Transverse colon (tissue), 4 donors: ENCODE measurements at regions not wholly inside any gene's neighbourhood (a gene's known extent, or its start where the extent isn't known, plus 50 kb on each side); places are given as distances from the start of the nearest gene placed in this dataset.

Experiments
- DNase-seq: peaks from one replicate; pipeline ENCODE4 v3.0.0-alpha.2; 2019
- H3K27ac ChIP-seq, 4 donors: fragments of 200-600 bp; sonication (generic); 2 replicates each; pipeline ENCODE4 v1.5.1; 2016 to 2018; ENCODE audit warnings: inconsistent platforms in 4 of 4
- H3K27me3 ChIP-seq: fragments of 200-600 bp; sonication (generic); 2 replicates; pipeline ENCODE4 v1.5.1; 2017; ENCODE audit warnings: inconsistent platforms
- H3K36me3 ChIP-seq, 4 donors: fragments of 200-600 bp; sonication (generic); 2 replicates each; pipeline ENCODE4 v1.5.1; 2017 to 2019; ENCODE audit warnings: inconsistent platforms in 4 of 4
- H3K4me1 ChIP-seq, 4 donors: fragments of 200-600 bp; sonication (generic); 2 replicates each; pipeline ENCODE4 v1.5.1; 2017 to 2020; ENCODE audit warnings: inconsistent platforms in 4 of 4
- H3K4me3 ChIP-seq, 4 donors: fragments of 200-600 bp; sonication (generic); 1 replicate in 1 of 4; 2 replicates in 3 of 4; pipeline versions ENCODE4 v1.5.1 to v1.6.1; 2017 to 2019; ENCODE audit warnings: inconsistent platforms in 4 of 4
- H3K9me3 ChIP-seq, 2 donors: fragments of 200-600 bp; sonication (generic); 2 replicates each; pipeline ENCODE4 v1.5.1; 2017 to 2019; ENCODE audit warnings: inconsistent platforms in 2 of 2
- CTCF ChIP-seq, 5 experiments: fragments of 200-600 bp in 3 of 5; fragments of 450-650 bp in 2 of 5; sonication (generic) in 3 of 5; IDR thresholded peaks; 1 replicate in 2 of 5; 2 replicates in 3 of 5; pipeline ENCODE4 v1.5.1; 2016 to 2017; ENCODE audit warnings: antibody characterized with exemption in 5 of 5, inconsistent platforms in 3 of 5, mild to moderate bottlenecking in 2 of 5, moderate library complexity in 1 of 5
- EP300 ChIP-seq: sonication (generic); formaldehyde crosslinking; IDR thresholded peaks from one replicate; pipeline ENCODE4 v1.6.1; 2017; ENCODE audit warnings: antibody characterized with exemption, low read depth
- POLR2A ChIP-seq: fragments of 450-650 bp; IDR thresholded peaks from one replicate; pipeline ENCODE4 v1.6.1; 2016; ENCODE audit warnings: antibody characterized with exemption, mild to moderate bottlenecking, moderate library complexity
- POLR2AphosphoS5 ChIP-seq, 3 donors: sonication (generic); formaldehyde crosslinking; IDR thresholded peaks; one replicate each; pipeline ENCODE4 v1.6.1; 2016; ENCODE audit warnings: antibody characterized with exemption in 3 of 3
- WGBS, 2 donors: methylation state at CpG; one replicate each; pipeline ENCODE4 v1.1.5; 2018; ENCODE audit warnings: low coverage in 1 of 2; 5-methylcytosine and 5-hydroxymethylcytosine counted together
- in situ Hi-C, 4 donors: fragments of 200-750 bp; cut with MboI; loops; one replicate each; pipeline versions ENCODE4 v1.15.0 to v1.15.1; 2017; ENCODE audit warnings: low sequenced_read_pairs in 3 of 4, low pct_ligation_motif_present in 1 of 4, low pct_unique_long_range_greater_than_20kb in 1 of 4
- intact Hi-C: fragments of 100-400 bp; cut with DNase I; formaldehyde crosslinking; loops from one replicate; pipeline ENCODE4 v1.15.1; 2023; ENCODE audit warnings: low total_unique reads

GRCh38 chr9:118023644-118024043 lies 319.4 kb downstream of the TLR4 start:
- no peak overlapping the region for H3K4me3 ChIP-seq
- no peaks in the 10 kb centered on the region for H3K27me3 ChIP-seq
- intact Hi-C loops (no loop called here), in situ Hi-C loops (no loop called here)
- no peaks in the 10 kb centered on the region for H3K4me1 ChIP-seq
- WGBS, 2 donors, result 31 to 33% methylated on average over 2 of the region's 2 CpGs
- no peak overlapping the region for H3K27ac ChIP-seq
- H3K9me3 ChIP-seq, result no peaks in the 10 kb centered on the region
- TF ChIP-seq EP300, result no peak
- no peak for TF ChIP-seq POLR2AphosphoS5 (IDR thresholded peaks at IDR 0.05)
- TF ChIP-seq POLR2A, result no peak
- no peak for TF ChIP-seq CTCF (IDR thresholded peaks at IDR 0.05)
- no peak for DNase-seq
- H3K36me3 ChIP-seq, result no peaks in the 10 kb centered on the region

- intact Hi-C loops, result no loop called here
- Histone ChIP-seq H3K9me3 (no peaks in the 10 kb centered on the region), H3K4me3 (no peak overlapping the region), H3K27ac (no peak overlapping the region), H3K27me3 (no peaks in the 10 kb centered on the region), H3K36me3 (no peaks in the 10 kb centered on the region), H3K4me1 (no peaks in the 10 kb centered on the region)
- in situ Hi-C loops, result no loop called here
- TF ChIP-seq POLR2AphosphoS5 (IDR thresholded peaks at IDR 0.05), result no peak
- WGBS, 2 donors, result 70 to 76% methylated on average over 2 of the region's 2 CpGs
- DNase-seq, result no peak
These were observed 324.0 kb downstream of the TLR4 start for GRCh38 chr9:118028225-118028624.

- intact Hi-C loops, result no loop called here
- H3K4me3 ChIP-seq, result no peak overlapping the region
- H3K36me3 ChIP-seq, result no peaks in the 10 kb centered on the region
- no peaks in the 10 kb centered on the region for H3K27me3 ChIP-seq
- no peak overlapping the region for H3K27ac ChIP-seq
- in situ Hi-C loops, result no loop called here
- no peaks in the 10 kb centered on the region for H3K4me1 ChIP-seq
- DNase-seq, result no peak
- H3K9me3 ChIP-seq, result no peaks in the 10 kb centered on the region
- TF ChIP-seq POLR2AphosphoS5 (IDR thresholded peaks at IDR 0.05) (no peak), POLR2A (no peak), CTCF (IDR thresholded peaks at IDR 0.05) (no peak), EP300 (no peak)
These were observed 325.2 kb downstream of the TLR4 start for GRCh38 chr9:118029425-118029824.

GRCh38 chr9:118034701-118035100 lies 330.5 kb downstream of the TLR4 start:
- TF ChIP-seq POLR2A, result no peak
- no peak for TF ChIP-seq CTCF (IDR thresholded peaks at IDR 0.05)
- TF ChIP-seq POLR2AphosphoS5 (IDR thresholded peaks at IDR 0.05), result no peak
- TF ChIP-seq EP300, result no peak
- intact Hi-C loops, result no loop called here
- Histone ChIP-seq H3K27me3 (no peaks in the 10 kb centered on the region), H3K4me1 (no peaks in the 10 kb centered on the region), H3K27ac (no peak overlapping the region), H3K9me3 (no peaks in the 10 kb centered on the region), H3K4me3 (no peak overlapping the region), H3K36me3 (no peaks in the 10 kb centered on the region)
- DNase-seq, result no peak
- in situ Hi-C loops, result no loop called here
- 53 to 69% methylated on average over 1 of the region's 1 CpG for WGBS, 2 donors

GRCh38 chr9:118038713-118039112 lies 334.5 kb downstream of the TLR4 start:
- Histone ChIP-seq H3K4me1 (no peaks in the 10 kb centered on the region), H3K4me3 (no peak overlapping the region), H3K36me3 (no peaks in the 10 kb centered on the region), H3K9me3 (no peaks in the 10 kb centered on the region), H3K27me3 (no peaks in the 10 kb centered on the region), H3K27ac (no peak overlapping the region)
- in situ Hi-C loops (no loop called here), intact Hi-C loops (no loop called here)
- TF ChIP-seq POLR2A (no peak), POLR2AphosphoS5 (IDR thresholded peaks at IDR 0.05) (no peak), CTCF (IDR thresholded peaks at IDR 0.05) (no peak), EP300 (no peak)
- 39 to 48% methylated on average over 2 of the region's 2 CpGs for WGBS, 2 donors
- DNase-seq, result no peak
